Right lung (tissue), 2 donors: ENCODE measurements at regions not wholly inside any gene's neighbourhood (a gene's known extent, or its start where the extent isn't known, plus 50 kb on each side); places are given as distances from the start of the nearest gene placed in this dataset.
"Not testable (repeated sequence)": the region's sequence is repeated elsewhere in the genome, so short reads cannot be mapped to it uniquely, and the experiment has no call there.

ENCODE experiments used
- DNase-seq, 2 donors: peaks; one replicate each; pipeline ENCODE4 v3.0.0-alpha.2; 2013

GRCh38 chr1:55309786-55310504 is 94.8 kb upstream of the USP24 start:
- DNase-seq: no peak

GRCh38 chr1:55309053-55309452 is 93.9 kb upstream of the USP24 start:
- DNase-seq: no peak

- DNase-seq: no peak
Measured at GRCh38 chr1:55305735-55306134, 90.6 kb upstream of the USP24 start.

GRCh38 chr1:55304229-55304740 is 89.1 kb upstream of the USP24 start:
- DNase-seq: no peak

- no peak for DNase-seq
Measured at GRCh38 chr1:55302972-55303371, 87.8 kb upstream of the USP24 start.

GRCh38 chr1:55301912-55302311 is 86.7 kb upstream of the USP24 start:
- DNase-seq: no peak

- DNase-seq: no peak
Measured at GRCh38 chr1:55300975-55301374, 85.8 kb upstream of the USP24 start.

GRCh38 chr1:55298167-55298894 is 83.2 kb upstream of the USP24 start:
- no peak for DNase-seq

GRCh38 chr1:55296247-55296646 is 81.1 kb upstream of the USP24 start:
- not testable (repeated sequence) for DNase-seq

- DNase-seq: no peak
Measured at GRCh38 chr1:55289614-55290013, 74.5 kb upstream of the USP24 start.

GRCh38 chr1:55289042-55289441 is 73.9 kb upstream of the USP24 start:
- no peak for DNase-seq

GRCh38 chr1:55288245-55288644 is 73.1 kb upstream of the USP24 start:
- no peak for DNase-seq

GRCh38 chr1:55287723-55288122 is 72.6 kb upstream of the USP24 start:
- no peak for DNase-seq

GRCh38 chr1:55286856-55287602 is 71.9 kb upstream of the USP24 start:
- no peak for DNase-seq

- DNase-seq: no peak
Measured at GRCh38 chr1:55285834-55286233, 70.7 kb upstream of the USP24 start.

GRCh38 chr1:55284856-55285255 is 69.7 kb upstream of the USP24 start:
- DNase-seq: peak in 1 of 2 donors; percentile 55

GRCh38 chr1:55282058-55282457 is 66.9 kb upstream of the USP24 start:
- DNase-seq: no peak

- no peak for DNase-seq
Measured at GRCh38 chr1:55280731-55281130, 65.6 kb upstream of the USP24 start.

GRCh38 chr1:55279627-55280026 is 64.5 kb upstream of the USP24 start:
- DNase-seq: no peak

GRCh38 chr1:55278378-55278777 is 63.2 kb upstream of the USP24 start:
- no peak for DNase-seq

GRCh38 chr1:55277377-55278130 is 62.4 kb upstream of the USP24 start:
- DNase-seq: peak; percentile 52 to 70
